Suprapubic skin (tissue), 3 donors: ENCODE measurements at regions not wholly inside any gene's neighbourhood (a gene's known extent, or its start where the extent isn't known, plus 50 kb on each side); places are given as distances from the start of the nearest gene placed in this dataset.

Experiments used
- CTCF ChIP-seq, 2 donors: fragments of 200-600 bp in 1 of 2; fragments of 450-650 bp in 1 of 2; sonication (generic) in 1 of 2; IDR thresholded peaks; one replicate each; pipeline ENCODE4 v1.5.1; 2016 to 2019; ENCODE audit warnings: antibody characterized with exemption in 2 of 2, mild to moderate bottlenecking in 1 of 2, moderate library complexity in 1 of 2
- POLR2A ChIP-seq, 2 donors: fragments of 450-650 bp; IDR thresholded peaks; one replicate each; pipeline ENCODE4 v1.6.1; 2017; ENCODE audit warnings: antibody characterized with exemption in 2 of 2, mild to moderate bottlenecking in 2 of 2, moderate library complexity in 2 of 2

GRCh38 chr2:138175066-138175465, 210.8 kb downstream of the HNMT start:
- TF ChIP-seq POLR2A (IDR thresholded peaks at IDR 0.05) (no peak), CTCF (IDR thresholded peaks at IDR 0.05) (no peak)
